ENCODE measurements at regions not wholly inside any gene's neighbourhood (a gene's known extent, or its start where the extent isn't known, plus 50 kb on each side); places are given as distances from the start of the nearest gene placed in this dataset.

GRCh38 chr3:182129740-182130139, 418.0 kb downstream of the SOX2 start:
- TF ChIP-seq POLR2A (IDR thresholded peaks at IDR 0.05; ENCODE audit: low read depth, low read length) (no peak), CTCF (conservative IDR thresholded peaks at IDR 0.05; ENCODE audit: low read depth, low read length) (no peak), MXI1 (IDR thresholded peaks at IDR 0.05; ENCODE audit: borderline replicate concordance, low read depth, low read length) (no peak), CHD1 (IDR thresholded peaks at IDR 0.05; ENCODE audit: low read depth, low read length) (no peak), FOS (IDR thresholded peaks at IDR 0.05; ENCODE audit: low read depth, low read length) (no peak), SMC3 (IDR thresholded peaks at IDR 0.05; ENCODE audit: low read depth, low read length) (no peak), CEBPB (IDR thresholded peaks at IDR 0.05; ENCODE audit: low read depth, low read length) (no peak), USF2 (IDR thresholded peaks at IDR 0.05; ENCODE audit: low read depth, low read length) (no peak), NFE2L2 (IDR thresholded peaks at IDR 0.05; ENCODE audit: low read depth, low read length) (no peak), RFX5 (IDR thresholded peaks at IDR 0.05; ENCODE audit: low read depth, low read length) (no peak), MAZ (IDR thresholded peaks at IDR 0.05; ENCODE audit: borderline replicate concordance, low read depth, low read length) (no peak), RAD21 (IDR thresholded peaks at IDR 0.05; ENCODE audit: low read length) (no peak), RCOR1 (IDR thresholded peaks at IDR 0.05; ENCODE audit: insufficient replicate concordance, low read length) (no peak), BHLHE40 (IDR thresholded peaks at IDR 0.05; ENCODE audit: low read depth, low read length) (no peak)
